Endothelial cell of umbilical vein (primary cell): ENCODE measurements at regions not wholly inside any gene's neighbourhood (a gene's known extent, or its start where the extent isn't known, plus 50 kb on each side); places are given as distances from the start of the nearest gene placed in this dataset.

Source experiments
- BruUV-seq: library from RNA; stranded (reverse); fragments of 400-500 nt; replicated peaks from 2 replicates; lab custom pipeline; 2021; lab: Mats Ljungman, UMichigan
- CTCF ChIA-PET: fragments of 300-600, 350-600 bp; sonication (Branson Sonifier 250); formaldehyde crosslinking; loops from one replicate; lab custom pipeline; 2021; ENCODE audit warnings: antibody characterized with exemption, inconsistent platforms; lab: Charles Lee
- POLR2A ChIA-PET: fragments of 300-600, 350-600 bp; sonication (Branson Sonifier 250); formaldehyde crosslinking; loops from one replicate; lab custom pipeline; 2021; ENCODE audit warnings: antibody characterized with exemption, inconsistent platforms; lab: Charles Lee
- DNase-seq: peaks from one replicate; pipeline ENCODE4 v3.0.0-alpha.2; 2011; ENCODE audit warnings: low read depth, low spot score
- FAIRE-seq: peaks from 2 replicates; lab custom pipeline; 2011; peaks lifted over from hg19 to GRCh38; lab: Jason Lieb, UNC
- H2AFZ ChIP-seq: 2 replicates; pipeline ENCODE4 v1.6.0; 2012; ENCODE audit warnings: low read depth, low read length, control low read depth, inconsistent platforms
- H3K27ac ChIP-seq: 2 replicates; pipeline ENCODE4 v1.5.1; 2011; ENCODE audit warnings: low read depth, mild to moderate bottlenecking, control low read depth, low read length, moderate library complexity; ENCODE audit not compliant: insufficient read depth
- H3K27me3 ChIP-seq, 2 experiments: 2 replicates each; pipeline versions ENCODE4 v1.6.0 to v1.6.1; 2011; ENCODE audit warnings: low read length in 2 of 2, mixed read lengths in 1 of 2; ENCODE audit not compliant: control insufficient read depth in 2 of 2, insufficient read depth in 2 of 2
- H3K36me3 ChIP-seq, 2 experiments: 2 replicates in 1 of 2; 3 replicates in 1 of 2; pipeline ENCODE4 v1.5.1; 2011; ENCODE audit warnings: low read length in 2 of 2, mild to moderate bottlenecking in 1 of 2, moderate library complexity in 1 of 2; ENCODE audit not compliant: control insufficient read depth in 2 of 2, insufficient read depth in 2 of 2; ENCODE audit errors: extremely low read depth in 1 of 2
- H3K4me1 ChIP-seq: 3 replicates; pipeline ENCODE4 v1.5.1; 2011; ENCODE audit warnings: mild to moderate bottlenecking, low read length; ENCODE audit not compliant: control insufficient read depth, insufficient read depth; ENCODE audit errors: extremely low read depth
- H3K4me2 ChIP-seq: 2 replicates; pipeline ENCODE4 v1.6.1; 2011; ENCODE audit warnings: low read length, control low read depth, mixed read lengths; ENCODE audit not compliant: insufficient read depth
- H3K4me3 ChIP-seq, 3 experiments: fragments of 200-600 bp in 1 of 3; sonication (generic), shearing (Covaris generic) in 1 of 3; replicated peaks in 1 of 3; 2 replicates each; pipeline ENCODE4 v1.5.1; 2011 to 2016; ENCODE audit warnings: control low read depth in 3 of 3, low read length in 3 of 3, mild to moderate bottlenecking in 2 of 3, inconsistent platforms in 1 of 3, low read depth in 1 of 3, moderate library complexity in 1 of 3; ENCODE audit not compliant: insufficient read depth in 1 of 3
- H3K79me2 ChIP-seq: 2 replicates; pipeline ENCODE4 v1.6.0; 2012; ENCODE audit warnings: low read length, inconsistent platforms; ENCODE audit not compliant: control insufficient read depth, insufficient read depth
- H3K9ac ChIP-seq: replicated peaks from 2 replicates; pipeline ENCODE3; 2011; ENCODE audit warnings: low read length, control low read depth; ENCODE audit not compliant: insufficient read depth; ENCODE audit errors: extremely low read depth
- H3K9me1 ChIP-seq: replicated peaks from 3 replicates; pipeline ENCODE4 v1.6.0; 2011; ENCODE audit warnings: mild to moderate bottlenecking, low read length; ENCODE audit not compliant: control insufficient read depth, insufficient read depth; ENCODE audit errors: extremely low read depth
- H3K9me3 ChIP-seq: replicated peaks from 2 replicates; pipeline ENCODE4 v1.5.1; 2012; ENCODE audit warnings: low read length, inconsistent platforms; ENCODE audit not compliant: control insufficient read depth, insufficient read depth
- H4K20me1 ChIP-seq: replicated peaks from 2 replicates; pipeline ENCODE3; 2011; ENCODE audit warnings: mild to moderate bottlenecking, low read length; ENCODE audit not compliant: control insufficient read depth, insufficient read depth; ENCODE audit errors: extremely low read depth
- CTCF ChIP-seq, 2 donors: IDR thresholded peaks; 1 replicate in 1 of 2; 2 replicates in 1 of 2; pipeline ENCODE4 v1.5.1; 2011; ENCODE audit warnings: low read length in 2 of 2, mild to moderate bottlenecking in 2 of 2, moderate library complexity in 2 of 2, control low read depth in 1 of 2, inconsistent platforms in 1 of 2, low read depth in 1 of 2; ENCODE audit not compliant: insufficient read depth in 1 of 2; ENCODE audit errors: extremely low read depth in 1 of 2
- FOS ChIP-seq: IDR thresholded peaks from 2 replicates; pipeline ENCODE4 v1.6.1; 2011; ENCODE audit warnings: mild to moderate bottlenecking, low read length, moderate library complexity, borderline replicate concordance; ENCODE audit not compliant: insufficient read depth
- GATA2 ChIP-seq: IDR thresholded peaks from 2 replicates; pipeline ENCODE4 v1.7.0; 2011; ENCODE audit warnings: low read depth, mild to moderate bottlenecking, moderate library complexity, mixed read lengths, low read length; ENCODE audit not compliant: insufficient read length, insufficient read depth
- MYC ChIP-seq: IDR thresholded peaks from one replicate; pipeline ENCODE4 v1.6.1; 2011; ENCODE audit warnings: mild to moderate bottlenecking, low read depth, low read length
- POLR2A ChIP-seq: IDR thresholded peaks from 2 replicates; pipeline ENCODE4 v1.6.1; 2012; ENCODE audit warnings: low read depth, mild to moderate bottlenecking, control low read depth, low read length
- POLR2AphosphoS5 ChIP-seq: IDR thresholded peaks from 2 replicates; pipeline ENCODE4 v1.6.1; 2012; ENCODE audit warnings: low read depth, mild to moderate bottlenecking, control low read depth, low read length, moderate library complexity; ENCODE audit not compliant: insufficient read depth
- dilution Hi-C: fragments of 300-500 bp; cut with MboI; formaldehyde crosslinking; loops from one replicate; pipeline ENCODE4 v1.15.0; 2019; ENCODE audit warnings: low sequenced_read_pairs; ENCODE audit not compliant: extremely low pct_ligation_motif_present
- intact Hi-C: fragments of 100-400 bp; cut with micrococcal nuclease; formaldehyde crosslinking; loops from one replicate; pipeline ENCODE4 v1.10.0; 2022

DNA sequence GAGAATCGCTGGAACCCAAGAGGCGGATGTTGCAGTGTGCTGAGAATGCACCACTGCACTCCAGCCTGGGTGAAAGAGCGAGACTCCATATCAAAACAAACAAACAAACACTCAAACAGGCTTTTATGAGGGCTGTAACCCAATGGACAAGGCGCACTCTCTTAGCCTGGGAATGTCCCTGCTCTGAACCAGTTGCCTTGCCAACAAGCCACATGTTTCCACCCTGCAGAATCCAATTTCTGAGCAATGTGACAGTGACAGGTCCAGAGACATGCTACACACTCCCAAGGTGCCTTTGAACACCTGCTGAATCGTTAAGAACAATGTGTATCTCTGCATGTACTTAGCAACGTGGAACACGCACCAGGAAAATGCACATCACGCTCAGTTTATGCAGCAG lies 186.8 kb upstream of the AUTS2 start:
- H3K27ac ChIP-seq, result no peak overlapping the region
- H3K4me3 ChIP-seq, result no peak overlapping the region
- ChIA-PET CTCF (no interaction called here), POLR2A (no interaction called here)
- intact Hi-C loops (no loop called here), dilution Hi-C loops (no loop called here)
- H3K4me1 ChIP-seq, result no peaks in the 10 kb centered on the region
- no TSS peak for BruUV-seq
- no peak for FAIRE-seq
- DNase-seq, result no peak
- H3K9ac ChIP-seq, result no peak overlapping the region
- no peak overlapping the region for H3K4me2 ChIP-seq
- TF ChIP-seq MYC (no peak), POLR2A (no peak), GATA2 (no peak), POLR2AphosphoS5 (no peak), CTCF (IDR thresholded peaks at IDR 0.05; ENCODE audit: extremely low read depth in 1 of 2, insufficient read depth in 1 of 2, low read depth in 1 of 2, low read length in 2 of 2) (no peak), FOS (no peak)
- H3K79me2 ChIP-seq, result no peaks in the 10 kb centered on the region
- no peaks in the 10 kb centered on the region for H4K20me1 ChIP-seq
- H3K27me3 ChIP-seq, result no peaks in the 10 kb centered on the region
- H3K9me3 ChIP-seq, result peaks cover 4% of the 10 kb centered on the region
- no peak overlapping the region for H2AFZ ChIP-seq
- no peaks in the 10 kb centered on the region for H3K9me1 ChIP-seq
- H3K36me3 ChIP-seq, result no peaks in the 10 kb centered on the region
